ENCODE measurements at regions not wholly inside any gene's neighbourhood (a gene's known extent, or its start where the extent isn't known, plus 50 kb on each side); places are given as distances from the start of the nearest gene placed in this dataset.

GRCh38 chr6:150715133-150715532 lies 115.4 kb downstream of the PLEKHG1 start:
- DNase-seq (no peak), ATAC-seq (ENCODE audit: insufficient read depth, low read depth) (no peak)
- no peak for TF ChIP-seq CTCF (IDR thresholded peaks at IDR 0.05; ENCODE audit: borderline replicate concordance, extremely low read depth, low read length, poor library complexity, severe bottlenecking)
- TF ChIP-seq EZH2 (IDR thresholded peaks at IDR 0.05; ENCODE audit: borderline replicate concordance, low read depth, low read length, severe bottlenecking), result no peak
- Histone ChIP-seq H4K20me1 (ENCODE audit: insufficient read depth, low read length) (no peaks in the 10 kb centered on the region), H3K4me1 (ENCODE audit: insufficient read depth, low read length) (no peaks in the 10 kb centered on the region), H3K9me3 (ENCODE audit: insufficient read depth, low read length, severe bottlenecking) (no peaks in the 10 kb centered on the region), H3K36me3 (ENCODE audit: insufficient read depth, low read length) (no peaks in the 10 kb centered on the region), H3K4me3 (ENCODE audit: low read depth in 1 of 2, low read length in 2 of 2) (no peak overlapping the region), H3K4me2 (ENCODE audit: insufficient read depth, low read length) (no peak overlapping the region), H2AFZ (ENCODE audit: low read depth, low read length) (no peak overlapping the region), H3K27ac (ENCODE audit: low read length) (no peak overlapping the region), H3K9ac (ENCODE audit: low read depth, low read length) (no peak overlapping the region), H3K27me3 (ENCODE audit: insufficient read depth, low read length, poor library complexity) (peaks cover 10% of the 10 kb centered on the region), H3K79me2 (ENCODE audit: insufficient read depth, low read length) (no peaks in the 10 kb centered on the region)

- Histone ChIP-seq H3K36me3 (ENCODE audit: insufficient read depth, low read length) (no peaks in the 10 kb centered on the region), H3K4me2 (ENCODE audit: insufficient read depth, low read length) (no peak overlapping the region), H4K20me1 (ENCODE audit: insufficient read depth, low read length) (no peaks in the 10 kb centered on the region), H2AFZ (ENCODE audit: low read depth, low read length) (no peak overlapping the region), H3K27me3 (ENCODE audit: insufficient read depth, low read length, poor library complexity) (peaks cover 14% of the 10 kb centered on the region), H3K4me3 (ENCODE audit: low read depth in 1 of 2, low read length in 2 of 2) (no peak overlapping the region), H3K9ac (ENCODE audit: low read depth, low read length) (no peak overlapping the region), H3K4me1 (ENCODE audit: insufficient read depth, low read length) (no peaks in the 10 kb centered on the region), H3K9me3 (ENCODE audit: insufficient read depth, low read length, severe bottlenecking) (no peaks in the 10 kb centered on the region), H3K79me2 (ENCODE audit: insufficient read depth, low read length) (no peaks in the 10 kb centered on the region), H3K27ac (ENCODE audit: low read length) (no peak overlapping the region)
- DNase-seq (no peak), ATAC-seq (ENCODE audit: insufficient read depth, low read depth) (no peak)
- no peak for TF ChIP-seq CTCF (IDR thresholded peaks at IDR 0.05; ENCODE audit: borderline replicate concordance, extremely low read depth, low read length, poor library complexity, severe bottlenecking)
- TF ChIP-seq EZH2 (IDR thresholded peaks at IDR 0.05; ENCODE audit: borderline replicate concordance, low read depth, low read length, severe bottlenecking), result no peak
Measured at GRCh38 chr6:150717419-150717818, 117.7 kb downstream of the PLEKHG1 start.

DNA sequence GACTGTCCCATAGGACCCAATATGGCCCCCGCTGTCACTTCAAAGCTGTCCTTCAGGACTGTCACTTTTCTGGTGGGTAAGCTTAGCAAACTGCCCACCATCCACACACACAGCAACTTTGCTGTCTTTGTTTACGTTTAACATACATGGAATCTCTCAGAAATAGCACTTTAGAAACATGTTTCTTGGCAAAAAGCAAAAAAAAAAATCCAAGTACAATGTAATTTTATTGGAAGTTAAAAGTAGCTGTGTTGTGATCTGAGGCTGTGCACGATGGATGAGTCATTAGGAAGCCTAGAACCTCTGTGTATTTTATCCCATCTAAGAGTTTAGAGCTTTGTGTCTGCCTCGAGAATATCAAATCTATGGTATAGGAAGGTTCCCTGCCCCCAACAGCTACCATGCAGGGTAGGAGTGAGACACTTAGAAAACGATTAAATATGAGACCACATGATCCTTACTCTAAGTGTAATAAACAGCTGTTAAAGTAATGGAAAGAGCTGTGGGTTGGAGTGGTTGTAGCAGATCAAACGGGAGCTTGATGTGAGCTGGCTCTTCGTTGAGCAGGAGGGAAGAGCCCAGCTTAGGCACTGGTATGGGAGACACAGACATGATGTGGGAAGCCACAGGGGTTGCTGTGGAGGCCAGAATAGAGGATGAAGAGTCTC lies 119.5 kb downstream of the PLEKHG1 start:
- DNase-seq, result no peak
- no peak overlapping the region for H2AFZ ChIP-seq (ENCODE audit: low read depth, low read length)
- H3K27me3 ChIP-seq (ENCODE audit: insufficient read depth, low read length, poor library complexity), result peaks cover 9% of the 10 kb centered on the region
- TF ChIP-seq EZH2 (IDR thresholded peaks at IDR 0.05; ENCODE audit: borderline replicate concordance, low read depth, low read length, severe bottlenecking), result no peak
- TF ChIP-seq CTCF (IDR thresholded peaks at IDR 0.05; ENCODE audit: borderline replicate concordance, extremely low read depth, low read length, poor library complexity, severe bottlenecking), result no peak
- H3K4me1 ChIP-seq (ENCODE audit: insufficient read depth, low read length), result no peaks in the 10 kb centered on the region
- no peak overlapping the region for H3K4me2 ChIP-seq (ENCODE audit: insufficient read depth, low read length)
- no peak overlapping the region for H3K9ac ChIP-seq (ENCODE audit: low read depth, low read length)
- no peak overlapping the region for H3K4me3 ChIP-seq (ENCODE audit: low read depth in 1 of 2, low read length in 2 of 2)
- no peaks in the 10 kb centered on the region for H3K36me3 ChIP-seq (ENCODE audit: insufficient read depth, low read length)
- H3K79me2 ChIP-seq (ENCODE audit: insufficient read depth, low read length), result no peaks in the 10 kb centered on the region
- no peaks in the 10 kb centered on the region for H3K9me3 ChIP-seq (ENCODE audit: insufficient read depth, low read length, severe bottlenecking)
- no peak overlapping the region for H3K27ac ChIP-seq (ENCODE audit: low read length)
- no peaks in the 10 kb centered on the region for H4K20me1 ChIP-seq (ENCODE audit: insufficient read depth, low read length)
- no peak for ATAC-seq (ENCODE audit: insufficient read depth, low read depth)

Data from DND-41 (cell line).